HCT116 (cell line): ENCODE measurements at regions not wholly inside any gene's neighbourhood (a gene's known extent, or its start where the extent isn't known, plus 50 kb on each side); places are given as distances from the start of the nearest gene placed in this dataset.

Experiments used
- ATAC-seq: fragments of 200-7000 bp; cut with Tn5 transposase; 2 replicates; pipeline ENCODE4 v1.9.1; 2020; ENCODE audit warnings: mild to moderate bottlenecking, moderate library complexity
- BruUV-seq: library from RNA; stranded (reverse); fragments of 400-500 nt; replicated peaks from 2 replicates; lab custom pipeline; 2021; lab: Mats Ljungman, UMichigan
- CTCF ChIA-PET: fragments of 300-600 bp; sonication (Branson Sonifier 250); formaldehyde crosslinking; loops from one replicate; lab custom pipeline; 2021; ENCODE audit warnings: antibody characterized with exemption; lab: Charles Lee
- POLR2A ChIA-PET: fragments of 300-600, 350-600 bp; sonication (Branson Sonifier 250); formaldehyde crosslinking; loops from one replicate; lab custom pipeline; 2021; ENCODE audit warnings: antibody characterized with exemption; lab: Charles Lee
- RAD21 ChIA-PET, 2 experiments: fragments of 300-600 bp; sonication (Branson Sonifier 250); formaldehyde crosslinking; loops; one replicate each; lab custom pipeline; 2023; ENCODE audit warnings: low total read pairs in 2 of 2; ENCODE audit not compliant: uncharacterized antibody in 2 of 2, unreplicated experiment in 2 of 2, low non-redundant PET in 1 of 2; lab: Charles Lee
- DNase-seq: peaks from one replicate; pipeline ENCODE4 v3.0.0-alpha.2; 2010; ENCODE audit warnings: low read depth, low spot score
- H2AFZ ChIP-seq: fragments of 200-600 bp; shearing (Covaris generic), sonication (generic); 2 replicates; pipeline ENCODE4 v1.6.1; 2017; ENCODE audit warnings: low read depth, mixed run types, mixed read lengths, antibody characterized with exemption, low read length; ENCODE audit not compliant: poor library complexity, severe bottlenecking
- H3K27ac ChIP-seq: 2 replicates; pipeline ENCODE4 v1.5.1; 2012; ENCODE audit warnings: low read depth, low read length
- H3K27me3 ChIP-seq: fragments of 200-600 bp; sonication (generic); 2 replicates; pipeline ENCODE4 v1.6.1; 2016; ENCODE audit warnings: mixed run types, low read length, mixed read lengths; ENCODE audit not compliant: insufficient read depth
- H3K36me3 ChIP-seq, 2 experiments: fragments of 200-500 bp in 1 of 2; fragments of 200-600 bp in 1 of 2; sonication (Bioruptor generic) in 1 of 2; sonication (generic) in 1 of 2; 2 replicates each; pipeline versions ENCODE4 v1.5.1 to v1.6.1; 2014 to 2016; ENCODE audit warnings: low read length in 2 of 2, inconsistent platforms in 1 of 2, mixed read lengths in 1 of 2, mixed run types in 1 of 2; ENCODE audit not compliant: insufficient read depth in 2 of 2, control insufficient read depth in 1 of 2
- H3K4me1 ChIP-seq, 2 experiments: fragments of 200-600 bp in 1 of 2; sonication (generic) in 1 of 2; 2 replicates each; pipeline versions ENCODE4 v1.5.1 to v1.6.1; 2012 to 2017; ENCODE audit warnings: low read length in 2 of 2, inconsistent platforms in 1 of 2, mild to moderate bottlenecking in 1 of 2, mixed read lengths in 1 of 2, mixed run types in 1 of 2, moderate library complexity in 1 of 2; ENCODE audit not compliant: insufficient read depth in 2 of 2, control insufficient read depth in 1 of 2
- H3K4me2 ChIP-seq: fragments of 200-600 bp; sonication (generic); 2 replicates; pipeline ENCODE4 v1.6.1; 2017; ENCODE audit warnings: mixed run types, low read length, mixed read lengths
- H3K4me3 ChIP-seq, 2 experiments: fragments of 200-600 bp in 1 of 2; sonication (generic) in 1 of 2; replicated peaks in 1 of 2; 2 replicates each; pipeline ENCODE4 v1.5.1; 2011 to 2016; ENCODE audit warnings: low read length in 2 of 2, control low read depth in 1 of 2, low read depth in 1 of 2, mild to moderate bottlenecking in 1 of 2, mixed read lengths in 1 of 2, mixed run types in 1 of 2
- H3K79me2 ChIP-seq: fragments of 200-600 bp; sonication (generic); 2 replicates; pipeline ENCODE4 v1.6.1; 2017; ENCODE audit warnings: mild to moderate bottlenecking, mixed run types, low read length, moderate library complexity, mixed read lengths; ENCODE audit not compliant: insufficient read depth
- H3K9ac ChIP-seq: fragments of 200-600 bp; sonication (generic); 2 replicates; pipeline ENCODE4 v1.6.1; 2016; ENCODE audit warnings: low read length, mixed read lengths
- H3K9me2 ChIP-seq: fragments of 200-600 bp; sonication (generic), shearing (Covaris generic); 2 replicates; pipeline ENCODE4 v1.6.1; 2017; ENCODE audit warnings: mixed run types, mild to moderate bottlenecking, moderate library complexity; ENCODE audit not compliant: insufficient read depth
- H3K9me3 ChIP-seq, 2 experiments: fragments of 200-500 bp in 1 of 2; fragments of 200-600 bp in 1 of 2; sonication (Bioruptor generic) in 1 of 2; sonication (generic) in 1 of 2; 2 replicates each; pipeline ENCODE4 v1.6.1; 2014 to 2017; ENCODE audit warnings: low read length in 2 of 2, mixed read lengths in 2 of 2, inconsistent platforms in 1 of 2, low read depth in 1 of 2, mild to moderate bottlenecking in 1 of 2, mixed run types in 1 of 2, moderate library complexity in 1 of 2; ENCODE audit not compliant: control insufficient read depth in 1 of 2, insufficient read depth in 1 of 2
- H4K20me1 ChIP-seq: fragments of 200-600 bp; sonication (generic), shearing (Covaris generic); 2 replicates; pipeline ENCODE4 v1.6.1; 2017; ENCODE audit warnings: mixed run types, mild to moderate bottlenecking, moderate library complexity; ENCODE audit not compliant: insufficient read depth
- CBX3 ChIP-seq: IDR thresholded peaks from 2 replicates; pipeline ENCODE4 v1.6.1; 2012; ENCODE audit warnings: low read depth
- CEBPB ChIP-seq: IDR thresholded peaks from 2 replicates; pipeline ENCODE4 v1.6.1; 2012; ENCODE audit warnings: low read depth
- EGR1 ChIP-seq: IDR thresholded peaks from 2 replicates; pipeline ENCODE4 v1.6.1; 2012; ENCODE audit warnings: low read depth
- ELF1 ChIP-seq: IDR thresholded peaks from 2 replicates; pipeline ENCODE4 v1.6.1; 2012; ENCODE audit warnings: low read depth, borderline replicate concordance
- FOSL1 ChIP-seq: IDR thresholded peaks from 2 replicates; pipeline ENCODE4 v1.6.1; 2012; ENCODE audit warnings: low read depth
- JUND ChIP-seq: IDR thresholded peaks from 2 replicates; pipeline ENCODE4 v1.6.1; 2012
- POLR2AphosphoS5 ChIP-seq: IDR thresholded peaks from 2 replicates; pipeline ENCODE4 v1.6.1; 2011; ENCODE audit warnings: mild to moderate bottlenecking, low read depth, low read length, moderate library complexity
- SIN3A ChIP-seq: IDR thresholded peaks from 2 replicates; pipeline ENCODE4 v1.6.1; 2012; ENCODE audit warnings: low read depth
- SP1 ChIP-seq: IDR thresholded peaks from 2 replicates; pipeline ENCODE4 v1.6.1; 2012; ENCODE audit warnings: low read depth
- SRF ChIP-seq: IDR thresholded peaks from 2 replicates; pipeline ENCODE4 v1.6.1; 2012; ENCODE audit warnings: low read depth
- ZFX ChIP-seq: fragments of 450-650 bp; IDR thresholded peaks from 2 replicates; pipeline ENCODE4 v1.6.1; 2017
- ZNF274 ChIP-seq: fragments of 200-500 bp; sonication (Bioruptor generic); IDR thresholded peaks from 2 replicates; pipeline ENCODE4 v1.6.1; 2014; ENCODE audit warnings: mild to moderate bottlenecking, low read depth, low read length, inconsistent platforms
- intact Hi-C: fragments of 100-400 bp; cut with micrococcal nuclease; formaldehyde crosslinking; loops from 2 replicates; pipeline ENCODE4 v1.10.0; 2022
- TF ChIP-seq, protein P1 (sequence below): IDR thresholded peaks from 2 replicates; pipeline ENCODE4 v1.6.1; 2011; ENCODE audit warnings: mild to moderate bottlenecking, low read length, moderate library complexity; ENCODE audit not compliant: insufficient replicate concordance; ENCODE audit errors: extremely low read depth
- TF ChIP-seq, protein P2 (sequence below): IDR thresholded peaks from 2 replicates; pipeline ENCODE4 v1.6.1; 2012
- TF ChIP-seq, protein P3 (sequence below): IDR thresholded peaks from 2 replicates; pipeline ENCODE4 v1.6.1; 2012
- TF ChIP-seq, protein P4 (sequence below), 3 experiments: fragments of 200-600 bp in 1 of 3; sonication (generic) in 1 of 3; IDR thresholded peaks in 2 of 3; conservative IDR thresholded peaks in 1 of 3; 2 replicates each; pipeline ENCODE4 v1.5.1; 2012 to 2017; ENCODE audit warnings: low read depth in 2 of 3, low read length in 2 of 3, antibody characterized with exemption in 1 of 3, borderline replicate concordance in 1 of 3, control low read depth in 1 of 3, mild to moderate bottlenecking in 1 of 3, mixed read lengths in 1 of 3, mixed run types in 1 of 3, moderate library complexity in 1 of 3; ENCODE audit not compliant: insufficient read depth in 1 of 3

DNA sequence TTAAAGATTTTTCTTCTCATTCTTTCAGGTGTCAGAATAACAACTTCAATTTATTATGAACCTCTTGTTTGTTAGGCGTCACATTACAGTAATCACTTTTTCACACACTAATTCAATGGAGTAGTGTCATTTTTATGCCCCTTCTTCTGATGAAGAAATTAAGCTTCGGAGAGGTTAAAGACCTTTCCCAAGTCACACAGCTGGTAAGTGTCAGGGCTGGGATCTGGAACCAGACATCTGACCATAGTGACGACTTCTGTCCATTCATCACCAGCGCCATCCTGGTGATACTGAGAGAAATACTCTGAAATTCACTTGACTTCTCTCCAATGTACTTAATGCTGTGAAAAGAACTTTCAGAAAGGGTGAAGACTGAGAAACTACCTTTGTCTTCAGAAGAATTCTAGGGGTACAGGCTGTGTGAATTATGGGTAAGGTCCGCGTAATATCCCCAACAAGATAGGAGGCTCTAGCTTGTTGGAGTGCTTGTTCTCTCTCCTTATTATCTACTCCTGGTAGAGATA, 173.8 kb downstream of the GAS1 start:
- H3K9me3 ChIP-seq = no peaks in the 10 kb centered on the region
- intact Hi-C loops = no loop called here
- DNase-seq (no peak), ATAC-seq (no peak)
- CTCF ChIA-PET = no interaction called here
- no peaks in the 10 kb centered on the region for H3K79me2 ChIP-seq
- H3K27ac ChIP-seq = no peak overlapping the region
- no peak overlapping the region for H2AFZ ChIP-seq
- H3K27me3 ChIP-seq = peaks cover 55% of the 10 kb centered on the region
- H3K4me3 ChIP-seq = no peak overlapping the region
- no peaks in the 10 kb centered on the region for H3K36me3 ChIP-seq
- no peak overlapping the region for H3K4me2 ChIP-seq
- RAD21 ChIA-PET = no interaction called here
- H3K9me2 ChIP-seq = no peaks in the 10 kb centered on the region
- H3K4me1 ChIP-seq = no peaks in the 10 kb centered on the region
- no peaks in the 10 kb centered on the region for H4K20me1 ChIP-seq
- POLR2A ChIA-PET = no interaction called here
- no peak for TF ChIP-seq JUND
- no TSS peak for BruUV-seq
- H3K9ac ChIP-seq = no peak overlapping the region

DNA sequence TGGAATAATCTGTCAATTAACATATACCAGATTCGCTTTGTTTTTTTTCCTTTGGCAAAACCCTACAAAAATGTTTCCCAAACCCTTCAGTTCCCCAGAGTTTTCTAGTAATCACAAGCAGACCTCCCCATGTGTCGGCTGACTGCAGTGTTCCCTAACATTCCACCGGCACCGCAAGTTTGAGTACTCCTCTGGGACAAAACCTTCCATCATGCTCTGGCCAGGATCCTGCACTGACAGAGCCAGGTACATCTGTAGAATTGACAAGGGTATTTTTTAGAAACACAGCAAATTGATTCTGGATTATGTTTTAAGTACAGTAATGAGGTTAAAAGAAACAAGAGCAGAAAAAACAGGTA, 174.7 kb downstream of the GAS1 start:
- intact Hi-C loops = no loop called here
- POLR2A ChIA-PET = no interaction called here
- no peaks in the 10 kb centered on the region for H3K36me3 ChIP-seq
- TF ChIP-seq EGR1 (no peak), ZFX (no peak), JUND (no peak), CBX3 (no peak), CEBPB (no peak), SP1 (no peak), POLR2AphosphoS5 (no peak), SRF (no peak), ZNF274 (no peak), FOSL1 (no peak), SIN3A (no peak), ELF1 (no peak)
- TF ChIP-seq, protein P1, sequence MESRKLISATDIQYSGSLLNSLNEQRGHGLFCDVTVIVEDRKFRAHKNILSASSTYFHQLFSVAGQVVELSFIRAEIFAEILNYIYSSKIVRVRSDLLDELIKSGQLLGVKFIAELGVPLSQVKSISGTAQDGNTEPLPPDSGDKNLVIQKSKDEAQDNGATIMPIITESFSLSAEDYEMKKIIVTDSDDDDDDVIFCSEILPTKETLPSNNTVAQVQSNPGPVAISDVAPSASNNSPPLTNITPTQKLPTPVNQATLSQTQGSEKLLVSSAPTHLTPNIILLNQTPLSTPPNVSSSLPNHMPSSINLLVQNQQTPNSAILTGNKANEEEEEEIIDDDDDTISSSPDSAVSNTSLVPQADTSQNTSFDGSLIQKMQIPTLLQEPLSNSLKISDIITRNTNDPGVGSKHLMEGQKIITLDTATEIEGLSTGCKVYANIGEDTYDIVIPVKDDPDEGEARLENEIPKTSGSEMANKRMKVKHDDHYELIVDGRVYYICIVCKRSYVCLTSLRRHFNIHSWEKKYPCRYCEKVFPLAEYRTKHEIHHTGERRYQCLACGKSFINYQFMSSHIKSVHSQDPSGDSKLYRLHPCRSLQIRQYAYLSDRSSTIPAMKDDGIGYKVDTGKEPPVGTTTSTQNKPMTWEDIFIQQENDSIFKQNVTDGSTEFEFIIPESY = no peak
- TF ChIP-seq, protein P2, sequence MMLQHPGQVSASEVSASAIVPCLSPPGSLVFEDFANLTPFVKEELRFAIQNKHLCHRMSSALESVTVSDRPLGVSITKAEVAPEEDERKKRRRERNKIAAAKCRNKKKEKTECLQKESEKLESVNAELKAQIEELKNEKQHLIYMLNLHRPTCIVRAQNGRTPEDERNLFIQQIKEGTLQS = no peak
- TF ChIP-seq, protein P3, sequence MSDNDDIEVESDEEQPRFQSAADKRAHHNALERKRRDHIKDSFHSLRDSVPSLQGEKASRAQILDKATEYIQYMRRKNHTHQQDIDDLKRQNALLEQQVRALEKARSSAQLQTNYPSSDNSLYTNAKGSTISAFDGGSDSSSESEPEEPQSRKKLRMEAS = no peak
- TF ChIP-seq, protein P4, sequence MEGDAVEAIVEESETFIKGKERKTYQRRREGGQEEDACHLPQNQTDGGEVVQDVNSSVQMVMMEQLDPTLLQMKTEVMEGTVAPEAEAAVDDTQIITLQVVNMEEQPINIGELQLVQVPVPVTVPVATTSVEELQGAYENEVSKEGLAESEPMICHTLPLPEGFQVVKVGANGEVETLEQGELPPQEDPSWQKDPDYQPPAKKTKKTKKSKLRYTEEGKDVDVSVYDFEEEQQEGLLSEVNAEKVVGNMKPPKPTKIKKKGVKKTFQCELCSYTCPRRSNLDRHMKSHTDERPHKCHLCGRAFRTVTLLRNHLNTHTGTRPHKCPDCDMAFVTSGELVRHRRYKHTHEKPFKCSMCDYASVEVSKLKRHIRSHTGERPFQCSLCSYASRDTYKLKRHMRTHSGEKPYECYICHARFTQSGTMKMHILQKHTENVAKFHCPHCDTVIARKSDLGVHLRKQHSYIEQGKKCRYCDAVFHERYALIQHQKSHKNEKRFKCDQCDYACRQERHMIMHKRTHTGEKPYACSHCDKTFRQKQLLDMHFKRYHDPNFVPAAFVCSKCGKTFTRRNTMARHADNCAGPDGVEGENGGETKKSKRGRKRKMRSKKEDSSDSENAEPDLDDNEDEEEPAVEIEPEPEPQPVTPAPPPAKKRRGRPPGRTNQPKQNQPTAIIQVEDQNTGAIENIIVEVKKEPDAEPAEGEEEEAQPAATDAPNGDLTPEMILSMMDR (IDR thresholded peaks at IDR 0.05 in 2 of 3, conservative IDR thresholded peaks at IDR 0.05 in 1 of 3; ENCODE audit: borderline replicate concordance in 1 of 3, insufficient read depth in 1 of 3, low read depth in 2 of 3, low read length in 2 of 3) = no peak

More for the DNA sequence above, 174.7 kb downstream of the GAS1 start:
- H2AFZ ChIP-seq = no peak overlapping the region
- no peak overlapping the region for H3K4me3 ChIP-seq
- no peak overlapping the region for H3K9ac ChIP-seq
- H3K4me2 ChIP-seq = no peak overlapping the region
- ChIA-PET RAD21 (no interaction called here), CTCF (no interaction called here)
- no peaks in the 10 kb centered on the region for H3K79me2 ChIP-seq
- BruUV-seq = no TSS peak
- peaks cover 53% of the 10 kb centered on the region for H3K27me3 ChIP-seq
- H3K9me3 ChIP-seq = no peaks in the 10 kb centered on the region
- H3K9me2 ChIP-seq = no peaks in the 10 kb centered on the region
- H4K20me1 ChIP-seq = no peaks in the 10 kb centered on the region
- H3K4me1 ChIP-seq = peaks cover 0 to under 1% of the 10 kb centered on the region in 2 experiments; a peak in 1 of 4 replicates
- H3K27ac ChIP-seq = no peak overlapping the region
- ATAC-seq = no peak
- no peak for DNase-seq
